Psoas muscle (tissue), 7 donors: ENCODE measurements at regions not wholly inside any gene's neighbourhood (a gene's known extent, or its start where the extent isn't known, plus 50 kb on each side); places are given as distances from the start of the nearest gene placed in this dataset.

ENCODE experiments used
- ATAC-seq, 4 donors: fragments of 200-7000 bp; cut with Tn5 transposase; one replicate each; pipeline ENCODE4 v1.9.1; 2020; ENCODE audit warnings: moderate library complexity in 3 of 4, mild to moderate bottlenecking in 2 of 4
- DNase-seq, 2 donors: peaks; one replicate each; pipeline ENCODE4 v3.0.0-alpha.2; 2020
- H3K27ac ChIP-seq: fragments of 200-600 bp; one replicate; pipeline ENCODE4 v1.8.0; 2022
- H3K27me3 ChIP-seq, 3 donors: fragments of 200-600 bp in 1 of 3; one replicate each; pipeline versions ENCODE4 v1.6.1 to v1.8.0; 2013 to 2022; ENCODE audit warnings: low read length in 2 of 3, mild to moderate bottlenecking in 2 of 3, moderate library complexity in 1 of 3; ENCODE audit not compliant: insufficient read depth in 3 of 3
- H3K36me3 ChIP-seq, 2 donors: fragments of 200-600 bp in 1 of 2; one replicate each; pipeline versions ENCODE4 v1.6.1 to v1.8.0; 2013 to 2022; ENCODE audit warnings: low read depth in 1 of 2, mild to moderate bottlenecking in 1 of 2, moderate library complexity in 1 of 2; ENCODE audit not compliant: insufficient read depth in 1 of 2
- H3K4me1 ChIP-seq: fragments of 200-600 bp; one replicate; pipeline ENCODE4 v1.8.0; 2022
- H3K4me3 ChIP-seq: fragments of 200-600 bp; one replicate; pipeline ENCODE4 v1.8.0; 2022; ENCODE audit warnings: mild to moderate bottlenecking
- H3K9me3 ChIP-seq: fragments of 200-600 bp; one replicate; pipeline ENCODE4 v1.8.0; 2022
- CTCF ChIP-seq: fragments of 200-600 bp; IDR thresholded peaks from one replicate; pipeline ENCODE4 v1.8.0; 2022; ENCODE audit warnings: antibody characterized with exemption
- WGBS, 3 donors: extraction: QIAGEN DNeasy Blood & Tissue Kit; methylation state at CpG; one replicate each; pipeline versions ENCODE4 v1.1.6 to v1.1.7; 2013; 5-methylcytosine and 5-hydroxymethylcytosine counted together
- intact Hi-C, 2 donors: fragments of 100-400 bp; cut with DNase I; formaldehyde crosslinking; loops; one replicate each; pipeline versions ENCODE4 v1.11.0 to v1.14.2; 2022
- donor health status: healthy with polysubstance abuse.
- donor health status: DM: no; HTN: no; CAD: no; lungs with moderate emphysema.
- donor health status: Bipolar disorder and iron deficiency.
- donor health status: healthy.
- donor health status: DM: yes; HTN: yes; CAD: no.
- donor health status: DM: no; HTN: no; CAD: no.
- donor health status: DM: yes; HTN: yes; CAD: no.

GRCh38 chr6:139659196-139659595 lies 284.7 kb upstream of the CITED2 start:
- DNase-seq (no peak), ATAC-seq (no peak)
- H3K27ac ChIP-seq, result no peak overlapping the region
- no peaks in the 10 kb centered on the region for H3K27me3 ChIP-seq
- no peaks in the 10 kb centered on the region for H3K36me3 ChIP-seq
- no peaks in the 10 kb centered on the region for H3K9me3 ChIP-seq
- WGBS, 3 donors, result 85 to 94% (median 88%) methylated on average over 3 of the region's 3 CpGs
- TF ChIP-seq CTCF, result no peak
- no peak overlapping the region for H3K4me3 ChIP-seq
- H3K4me1 ChIP-seq, result no peaks in the 10 kb centered on the region
- intact Hi-C loops, result no loop called here

- Histone ChIP-seq H3K36me3 (no peaks in the 10 kb centered on the region), H3K4me3 (no peak overlapping the region), H3K4me1 (no peaks in the 10 kb centered on the region), H3K9me3 (no peaks in the 10 kb centered on the region), H3K27ac (no peak overlapping the region), H3K27me3 (no peaks in the 10 kb centered on the region)
- ATAC-seq (no peak), DNase-seq (no peak)
- 87 to 97% (median 97%) methylated on average over 1 of the region's 1 CpG for WGBS, 3 donors
- no peak for TF ChIP-seq CTCF
- intact Hi-C loops, result no loop called here
Observed at GRCh38 chr6:139657119-139657518, 282.7 kb upstream of the CITED2 start.

GRCh38 chr6:139655783-139656705 lies 281.6 kb upstream of the CITED2 start:
- H3K4me3 ChIP-seq, result no peak overlapping the region
- H3K4me1 ChIP-seq, result no peaks in the 10 kb centered on the region
- no peaks in the 10 kb centered on the region for H3K9me3 ChIP-seq
- no peak for TF ChIP-seq CTCF
- ATAC-seq (no peak), DNase-seq (no peak)
- WGBS, 3 donors, result 67 to 74% (median 74%) methylated on average over 5 of the region's 5 CpGs
- no peaks in the 10 kb centered on the region for H3K27me3 ChIP-seq
- no peaks in the 10 kb centered on the region for H3K36me3 ChIP-seq
- intact Hi-C loops, result no loop called here
- H3K27ac ChIP-seq, result no peak overlapping the region

- Histone ChIP-seq H3K27me3 (no peaks in the 10 kb centered on the region), H3K27ac (no peak overlapping the region), H3K4me1 (no peaks in the 10 kb centered on the region), H3K36me3 (no peaks in the 10 kb centered on the region), H3K9me3 (no peaks in the 10 kb centered on the region), H3K4me3 (no peak overlapping the region)
- DNase-seq (no peak), ATAC-seq (no peak)
- 81 to 88% (median 87%) methylated on average over 10 of the region's 10 CpGs for WGBS, 3 donors
- intact Hi-C loops, result no loop called here
- TF ChIP-seq CTCF, result no peak
Observed at GRCh38 chr6:139654888-139655782, 280.7 kb upstream of the CITED2 start.
